Type B pancreatic cell (in vitro differentiated cells): ENCODE measurements at regions not wholly inside any gene's neighbourhood (a gene's known extent, or its start where the extent isn't known, plus 50 kb on each side); places are given as distances from the start of the nearest gene placed in this dataset.

ENCODE experiments used
- DNase-seq: peaks from one replicate; pipeline ENCODE4 v3.0.0; 2021; ENCODE audit warnings: mixed read lengths; ENCODE audit not compliant: unreplicated experiment; ENCODE audit errors: extremely low spot score
- H3K27ac Mint-ChIP-seq: 2 replicates; pipeline ENCODE4 v1.8.0; 2021; ENCODE audit warnings: mild to moderate bottlenecking, mixed read lengths
- H3K27me3 Mint-ChIP-seq: 2 replicates; pipeline ENCODE4 v1.8.0; 2021; ENCODE audit warnings: mixed read lengths
- H3K36me3 Mint-ChIP-seq: 2 replicates; pipeline ENCODE4 v1.8.0; 2021; ENCODE audit warnings: mixed read lengths
- H3K4me1 Mint-ChIP-seq: one replicate; pipeline ENCODE4 v1.8.0; 2021; ENCODE audit warnings: mixed read lengths; ENCODE audit not compliant: unreplicated experiment
- H3K4me3 Mint-ChIP-seq: 2 replicates; pipeline ENCODE4 v1.8.0; 2021; ENCODE audit warnings: mild to moderate bottlenecking, mixed read lengths
- H3K9me3 Mint-ChIP-seq: 2 replicates; pipeline ENCODE4 v1.8.0; 2021; ENCODE audit warnings: mixed read lengths
- TF ChIP-seq, protein P1 (sequence below): fragments of 200-600 bp; sonication (generic); conservative IDR thresholded peaks from 2 replicates; pipeline ENCODE4 v1.5.0; 2021; ENCODE audit warnings: antibody characterized with exemption, mild to moderate bottlenecking

DNA sequence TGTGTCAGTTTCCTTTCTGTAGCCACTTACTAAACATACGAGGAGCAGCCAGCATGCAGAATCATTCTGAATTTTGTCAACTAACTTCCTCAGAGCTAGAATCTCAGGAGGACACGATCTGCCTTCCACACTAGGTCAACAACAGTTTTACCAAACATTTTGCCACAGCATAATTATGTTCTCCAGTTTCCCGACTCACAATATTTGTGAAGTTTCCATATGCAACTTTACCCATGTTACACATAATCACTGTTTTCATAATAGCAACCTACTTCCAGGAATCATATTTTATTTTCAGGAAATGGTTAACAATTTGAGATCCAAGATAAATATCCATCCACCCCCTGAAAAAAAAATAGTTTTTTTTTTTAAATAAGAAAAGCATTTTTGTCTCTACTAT, 595.0 kb downstream of the PYDC2 start:
- Mint-ChIP-seq H3K27ac (no peak overlapping the region), H3K27me3 (no peaks in the 10 kb centered on the region), H3K4me1 (no peaks in the 10 kb centered on the region), H3K9me3 (no peaks in the 10 kb centered on the region), H3K4me3 (no peak overlapping the region), H3K36me3 (no peaks in the 10 kb centered on the region)
- DNase-seq = no peak
- TF ChIP-seq, protein P1, sequence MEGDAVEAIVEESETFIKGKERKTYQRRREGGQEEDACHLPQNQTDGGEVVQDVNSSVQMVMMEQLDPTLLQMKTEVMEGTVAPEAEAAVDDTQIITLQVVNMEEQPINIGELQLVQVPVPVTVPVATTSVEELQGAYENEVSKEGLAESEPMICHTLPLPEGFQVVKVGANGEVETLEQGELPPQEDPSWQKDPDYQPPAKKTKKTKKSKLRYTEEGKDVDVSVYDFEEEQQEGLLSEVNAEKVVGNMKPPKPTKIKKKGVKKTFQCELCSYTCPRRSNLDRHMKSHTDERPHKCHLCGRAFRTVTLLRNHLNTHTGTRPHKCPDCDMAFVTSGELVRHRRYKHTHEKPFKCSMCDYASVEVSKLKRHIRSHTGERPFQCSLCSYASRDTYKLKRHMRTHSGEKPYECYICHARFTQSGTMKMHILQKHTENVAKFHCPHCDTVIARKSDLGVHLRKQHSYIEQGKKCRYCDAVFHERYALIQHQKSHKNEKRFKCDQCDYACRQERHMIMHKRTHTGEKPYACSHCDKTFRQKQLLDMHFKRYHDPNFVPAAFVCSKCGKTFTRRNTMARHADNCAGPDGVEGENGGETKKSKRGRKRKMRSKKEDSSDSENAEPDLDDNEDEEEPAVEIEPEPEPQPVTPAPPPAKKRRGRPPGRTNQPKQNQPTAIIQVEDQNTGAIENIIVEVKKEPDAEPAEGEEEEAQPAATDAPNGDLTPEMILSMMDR = no peak

DNA sequence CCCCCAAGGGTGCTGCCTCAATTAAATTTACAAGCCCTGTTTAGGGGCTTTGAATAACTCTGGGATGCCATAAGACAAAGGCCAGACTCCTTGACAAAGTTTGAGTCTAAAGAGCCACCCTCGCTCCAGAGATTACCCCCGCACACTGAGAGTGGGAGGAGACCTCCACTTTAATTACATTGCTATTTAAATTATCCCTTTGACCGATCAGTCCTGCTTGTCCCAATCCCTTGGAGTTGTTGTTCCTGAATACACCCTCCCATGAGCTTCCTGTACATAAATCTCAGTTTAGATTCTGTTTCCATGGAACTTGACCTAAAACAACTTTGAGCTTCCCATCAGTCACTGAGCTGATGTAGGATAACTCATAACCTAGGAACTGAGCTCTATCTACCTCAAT, 596.3 kb downstream of the PYDC2 start:
- DNase-seq = no peak
- H3K4me3 Mint-ChIP-seq = no peak overlapping the region
- no peaks in the 10 kb centered on the region for H3K36me3 Mint-ChIP-seq
- no peaks in the 10 kb centered on the region for H3K9me3 Mint-ChIP-seq
- H3K27ac Mint-ChIP-seq = no peak overlapping the region
- H3K27me3 Mint-ChIP-seq = no peaks in the 10 kb centered on the region
- no peaks in the 10 kb centered on the region for H3K4me1 Mint-ChIP-seq
- TF ChIP-seq, protein P1 = no peak

DNA sequence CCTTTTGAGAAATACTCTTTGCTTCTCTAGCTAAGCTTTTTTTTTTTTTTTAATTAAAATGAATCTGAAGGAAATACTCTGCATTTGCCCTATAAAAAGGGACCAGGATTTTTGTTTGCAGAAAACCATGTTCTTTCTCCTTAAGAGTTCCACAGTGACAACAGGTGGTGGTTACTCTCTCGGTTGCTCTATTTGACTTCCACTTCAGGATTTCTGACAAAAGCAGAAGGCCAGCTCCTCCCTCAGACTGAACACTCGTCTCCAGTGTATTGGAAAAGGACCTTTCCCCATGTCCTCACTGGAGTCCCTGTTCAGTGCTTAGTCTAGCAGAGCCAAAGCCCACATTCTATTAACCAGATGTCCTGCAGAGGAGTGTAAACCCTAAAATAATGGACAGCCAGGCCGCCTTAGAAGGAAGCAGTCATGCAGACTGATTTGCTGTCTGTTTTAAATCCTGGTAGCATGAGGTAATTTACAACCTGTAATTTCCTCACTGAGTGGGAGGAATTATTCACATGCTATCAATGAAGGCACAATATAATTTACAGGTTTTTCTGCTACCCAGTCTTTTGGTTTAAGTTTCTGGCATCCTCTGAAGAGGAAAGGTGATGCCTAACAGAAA, 599.3 kb downstream of the PYDC2 start:
- Mint-ChIP-seq H3K27me3 (no peaks in the 10 kb centered on the region), H3K36me3 (no peaks in the 10 kb centered on the region), H3K4me1 (peaks cover 9% of the 10 kb centered on the region), H3K27ac (no peak overlapping the region), H3K9me3 (no peaks in the 10 kb centered on the region), H3K4me3 (no peak overlapping the region)
- no peak for DNase-seq
- TF ChIP-seq, protein P1 = no peak

DNA sequence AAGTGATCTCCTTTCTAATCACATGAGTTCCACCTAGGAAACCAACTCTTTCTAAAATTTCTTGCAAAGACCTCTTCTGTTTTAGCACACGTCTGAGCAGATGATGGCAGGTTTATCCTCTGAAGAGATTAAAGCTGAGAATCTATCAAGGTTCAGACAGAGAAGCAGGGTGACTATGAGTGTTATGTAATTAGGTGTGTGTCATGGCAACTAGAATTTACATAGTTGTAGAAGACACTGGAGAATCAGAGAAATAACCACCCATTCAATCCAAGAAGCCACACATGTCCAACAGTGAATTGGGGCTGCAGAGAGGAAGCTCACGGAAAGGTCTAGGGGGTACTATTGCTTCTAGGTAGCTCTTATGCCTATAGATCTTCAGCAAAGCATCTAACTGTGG, 600.5 kb downstream of the PYDC2 start:
- TF ChIP-seq, protein P1 = no peak
- Mint-ChIP-seq H3K9me3 (no peaks in the 10 kb centered on the region), H3K4me3 (no peak overlapping the region), H3K27ac (no peak overlapping the region), H3K4me1 (peaks cover 9% of the 10 kb centered on the region), H3K27me3 (no peaks in the 10 kb centered on the region), H3K36me3 (no peaks in the 10 kb centered on the region)
- no peak for DNase-seq

DNA sequence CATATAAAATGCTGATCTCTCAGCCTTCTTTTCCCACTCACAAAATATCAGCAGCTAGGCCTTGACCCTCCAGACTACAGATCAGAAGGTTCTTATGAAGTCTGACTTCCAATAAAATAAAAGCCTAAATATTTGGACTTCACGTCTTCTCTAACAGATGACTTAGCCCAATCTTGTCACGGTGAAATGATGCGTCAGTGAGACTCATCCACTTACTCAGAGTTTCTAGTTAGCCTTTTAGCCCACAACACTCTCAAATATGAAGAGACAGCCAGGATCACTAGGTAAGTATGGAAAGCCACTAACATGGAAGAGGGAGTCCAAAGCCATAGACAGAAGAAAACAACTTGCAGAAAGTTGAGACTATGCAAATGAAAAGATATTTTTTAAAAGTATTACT, 601.2 kb downstream of the PYDC2 start:
- H3K4me1 Mint-ChIP-seq = peaks cover 9% of the 10 kb centered on the region
- no peak overlapping the region for H3K27ac Mint-ChIP-seq
- H3K27me3 Mint-ChIP-seq = no peaks in the 10 kb centered on the region
- no peaks in the 10 kb centered on the region for H3K36me3 Mint-ChIP-seq
- H3K9me3 Mint-ChIP-seq = no peaks in the 10 kb centered on the region
- DNase-seq = no peak
- TF ChIP-seq, protein P1 = no peak
- H3K4me3 Mint-ChIP-seq = no peak overlapping the region

DNA sequence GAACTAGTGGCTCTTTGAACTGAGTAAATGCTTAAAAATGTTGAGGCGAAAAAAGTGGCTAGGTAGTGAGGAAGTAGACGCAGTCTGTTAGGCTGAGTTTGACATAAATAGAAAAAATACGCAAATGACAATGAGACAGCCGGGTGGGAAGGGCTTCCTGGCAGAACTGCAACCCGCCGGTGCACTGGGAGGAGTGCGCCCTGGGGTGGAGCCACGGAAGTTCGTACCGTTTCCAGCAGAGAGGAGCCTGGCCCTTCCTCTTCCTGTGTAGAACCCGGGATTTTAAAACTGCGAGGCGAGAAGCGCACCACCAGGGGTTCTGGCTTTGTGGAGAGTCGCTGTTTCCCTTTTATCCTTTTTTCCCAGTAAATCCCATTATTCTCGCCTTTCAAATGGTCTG, 602.6 kb downstream of the PYDC2 start:
- DNase-seq = no peak
- H3K27me3 Mint-ChIP-seq = no peaks in the 10 kb centered on the region
- no peaks in the 10 kb centered on the region for H3K9me3 Mint-ChIP-seq
- TF ChIP-seq, protein P1 = no peak
- H3K4me1 Mint-ChIP-seq = peaks cover 9% of the 10 kb centered on the region
- H3K36me3 Mint-ChIP-seq = no peaks in the 10 kb centered on the region
- peak overlapping the region; percentile 50 for H3K4me3 Mint-ChIP-seq
- H3K27ac Mint-ChIP-seq = peak overlapping the region; percentile 17
